VCaP (cell line): ENCODE measurements at regions not wholly inside any gene's neighbourhood (a gene's known extent, or its start where the extent isn't known, plus 50 kb on each side); places are given as distances from the start of the nearest gene placed in this dataset.

ENCODE experiments used
- H3K27ac ChIP-seq: fragments of 450-650 bp; 2 replicates; pipeline ENCODE4 v1.5.1; 2017
- TF ChIP-seq, protein P1 (sequence below): fragments of 450-650 bp; conservative IDR thresholded peaks from 2 replicates; pipeline ENCODE4 v1.5.1; 2017; ENCODE audit warnings: mild to moderate bottlenecking, moderate library complexity

- TF ChIP-seq, protein P1, sequence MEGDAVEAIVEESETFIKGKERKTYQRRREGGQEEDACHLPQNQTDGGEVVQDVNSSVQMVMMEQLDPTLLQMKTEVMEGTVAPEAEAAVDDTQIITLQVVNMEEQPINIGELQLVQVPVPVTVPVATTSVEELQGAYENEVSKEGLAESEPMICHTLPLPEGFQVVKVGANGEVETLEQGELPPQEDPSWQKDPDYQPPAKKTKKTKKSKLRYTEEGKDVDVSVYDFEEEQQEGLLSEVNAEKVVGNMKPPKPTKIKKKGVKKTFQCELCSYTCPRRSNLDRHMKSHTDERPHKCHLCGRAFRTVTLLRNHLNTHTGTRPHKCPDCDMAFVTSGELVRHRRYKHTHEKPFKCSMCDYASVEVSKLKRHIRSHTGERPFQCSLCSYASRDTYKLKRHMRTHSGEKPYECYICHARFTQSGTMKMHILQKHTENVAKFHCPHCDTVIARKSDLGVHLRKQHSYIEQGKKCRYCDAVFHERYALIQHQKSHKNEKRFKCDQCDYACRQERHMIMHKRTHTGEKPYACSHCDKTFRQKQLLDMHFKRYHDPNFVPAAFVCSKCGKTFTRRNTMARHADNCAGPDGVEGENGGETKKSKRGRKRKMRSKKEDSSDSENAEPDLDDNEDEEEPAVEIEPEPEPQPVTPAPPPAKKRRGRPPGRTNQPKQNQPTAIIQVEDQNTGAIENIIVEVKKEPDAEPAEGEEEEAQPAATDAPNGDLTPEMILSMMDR: no peak
- H3K27ac ChIP-seq: no peak overlapping the region
Observed at GRCh38 chr20:11852811-11853210, 64.9 kb upstream of the BTBD3 start.

DNA sequence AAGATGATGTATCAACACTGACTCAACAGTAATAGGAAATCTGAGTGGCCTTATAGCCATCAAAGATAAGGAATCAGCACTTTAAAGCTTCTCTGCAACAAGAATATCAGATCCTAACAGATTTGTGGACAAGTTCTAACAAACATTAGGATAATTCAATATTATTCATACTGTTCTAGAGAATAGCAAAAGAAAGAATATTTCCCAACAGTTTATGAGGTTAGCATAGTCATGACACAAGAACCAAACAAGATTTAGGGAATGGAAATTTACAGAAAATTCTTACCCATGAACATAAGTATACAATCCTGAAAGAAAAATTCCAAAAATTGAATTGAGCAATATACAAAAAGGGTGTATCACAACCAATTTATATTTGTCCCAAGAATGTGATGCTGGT lies 64.3 kb upstream of the BTBD3 start:
- TF ChIP-seq, protein P1: no peak
- H3K27ac ChIP-seq: no peak overlapping the region

DNA sequence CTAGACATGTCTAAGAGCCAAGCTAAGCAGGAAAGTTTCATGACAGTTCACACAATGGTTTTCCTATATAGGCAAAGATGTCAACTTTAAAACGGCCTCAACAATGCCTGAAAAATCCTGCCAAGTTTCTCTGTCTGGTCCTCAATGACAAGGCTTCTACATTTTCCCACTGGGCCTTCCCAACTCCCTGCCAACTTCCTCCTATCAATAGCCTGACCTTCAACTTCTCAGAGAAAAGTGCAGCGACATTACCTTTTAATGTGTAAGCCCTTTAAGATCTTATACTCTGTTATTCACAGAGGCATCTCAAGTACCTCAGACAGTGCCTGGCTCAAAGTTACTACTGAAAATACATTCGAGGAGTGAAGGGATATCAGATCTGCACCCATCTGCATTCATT lies 56.2 kb upstream of the BTBD3 start:
- no peak overlapping the region for H3K27ac ChIP-seq
- TF ChIP-seq, protein P1: no peak

DNA sequence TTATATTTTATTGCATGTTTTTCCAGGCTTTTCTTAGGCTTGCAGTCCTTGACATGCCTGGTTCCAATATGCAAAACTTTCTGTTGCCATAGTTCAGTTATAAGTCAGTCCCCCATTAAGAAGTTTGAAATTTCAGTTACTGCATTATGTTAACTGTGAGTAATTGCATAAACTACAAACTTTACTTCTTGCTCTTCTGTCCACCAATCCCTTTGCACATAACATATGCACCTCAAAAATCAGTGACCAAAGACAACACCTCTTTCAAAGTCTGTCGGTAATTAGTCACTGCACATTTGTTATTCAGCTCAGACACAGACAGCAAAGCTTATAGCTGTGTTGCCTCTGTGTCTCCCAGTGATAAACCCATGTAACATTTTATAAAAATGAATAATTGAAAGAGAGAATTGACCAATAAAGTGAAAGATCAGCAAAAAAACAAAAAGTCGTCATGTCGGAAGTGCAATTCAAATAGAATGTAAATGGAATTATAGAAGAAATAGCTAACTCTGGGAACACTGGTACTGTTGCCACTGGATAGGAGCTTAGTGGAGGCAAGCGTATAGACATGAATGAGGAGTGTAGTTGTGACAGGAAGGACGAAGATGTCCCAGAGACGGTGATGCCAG lies 50.3 kb upstream of the BTBD3 start:
- TF ChIP-seq, protein P1: no peak
- no peak overlapping the region for H3K27ac ChIP-seq
